ENCODE measurements at regions not wholly inside any gene's neighbourhood (a gene's known extent, or its start where the extent isn't known, plus 50 kb on each side); places are given as distances from the start of the nearest gene placed in this dataset.
A peak's percentile ranks its signal among the peaks of the same experiment; 100 is the strongest.

GRCh38 chr2:20139407-20140172, 85.3 kb downstream of the SDC1 start:
- H3K27me3 Mint-ChIP-seq, result peaks cover 24% of the 10 kb centered on the region
- ATAC-seq (no peak), DNase-seq (no peak)
- H3K9me3 ChIP-seq (ENCODE audit: control insufficient read depth, low read length, poor library complexity, severe bottlenecking), result no peaks in the 10 kb centered on the region
- no peak overlapping the region for H3K4me3 Mint-ChIP-seq
- H3K36me3 Mint-ChIP-seq (ENCODE audit: low read depth), result no peaks in the 10 kb centered on the region
- H3K27ac Mint-ChIP-seq, result peak overlapping the region; percentile 67
- H3K4me1 Mint-ChIP-seq, result peaks cover 3% of the 10 kb centered on the region

DNA sequence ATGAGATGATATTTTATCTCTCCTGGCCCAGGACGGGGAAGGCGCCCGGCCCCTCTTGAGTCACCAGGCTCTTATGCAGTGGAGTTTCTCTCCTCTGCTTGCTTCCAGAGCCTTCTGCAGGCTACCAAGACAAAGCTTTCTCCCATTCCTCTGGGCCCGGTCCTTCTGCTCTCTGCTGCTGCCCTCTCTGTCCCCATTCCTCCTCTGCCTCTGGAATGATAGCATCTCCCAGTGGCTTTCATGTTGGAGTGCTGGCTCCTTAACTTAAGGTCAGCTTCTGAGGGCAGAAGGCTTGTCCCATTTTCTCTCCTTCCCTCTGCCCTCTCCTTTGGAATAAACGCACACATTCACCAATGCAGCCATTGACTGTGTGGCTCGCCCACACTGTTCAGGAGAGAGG, 86.2 kb downstream of the SDC1 start:
- H3K27ac Mint-ChIP-seq, result peak overlapping the region; percentile 67
- no peaks in the 10 kb centered on the region for H3K36me3 Mint-ChIP-seq (ENCODE audit: low read depth)
- no peak for ATAC-seq
- no peak overlapping the region for H3K4me3 Mint-ChIP-seq
- H3K9me3 ChIP-seq (ENCODE audit: control insufficient read depth, low read length, poor library complexity, severe bottlenecking), result no peaks in the 10 kb centered on the region
- H3K4me1 Mint-ChIP-seq, result peaks cover 3% of the 10 kb centered on the region
- H3K27me3 Mint-ChIP-seq, result peaks cover 22% of the 10 kb centered on the region
- no peak for DNase-seq

- Mint-ChIP-seq H3K27me3 (peaks cover 21% of the 10 kb centered on the region), H3K36me3 (ENCODE audit: low read depth) (no peaks in the 10 kb centered on the region), H3K4me3 (no peak overlapping the region), H3K27ac (no peak overlapping the region), H3K4me1 (peaks cover 3% of the 10 kb centered on the region)
- DNase-seq (no peak), ATAC-seq (no peak)
- H3K9me3 ChIP-seq (ENCODE audit: control insufficient read depth, low read length, poor library complexity, severe bottlenecking), result no peaks in the 10 kb centered on the region
Measured at GRCh38 chr2:20137884-20138283, 86.5 kb upstream of the LAPTM4A start.

GRCh38 chr2:20137131-20137571, 85.7 kb upstream of the LAPTM4A start:
- no peaks in the 10 kb centered on the region for H3K9me3 ChIP-seq (ENCODE audit: control insufficient read depth, low read length, poor library complexity, severe bottlenecking)
- Mint-ChIP-seq H3K4me1 (peaks cover 5% of the 10 kb centered on the region), H3K27ac (no peak overlapping the region), H3K4me3 (no peak overlapping the region), H3K36me3 (ENCODE audit: low read depth) (no peaks in the 10 kb centered on the region), H3K27me3 (peaks cover 26% of the 10 kb centered on the region)
- DNase-seq, result no peak
- ATAC-seq, result no peak

DNA sequence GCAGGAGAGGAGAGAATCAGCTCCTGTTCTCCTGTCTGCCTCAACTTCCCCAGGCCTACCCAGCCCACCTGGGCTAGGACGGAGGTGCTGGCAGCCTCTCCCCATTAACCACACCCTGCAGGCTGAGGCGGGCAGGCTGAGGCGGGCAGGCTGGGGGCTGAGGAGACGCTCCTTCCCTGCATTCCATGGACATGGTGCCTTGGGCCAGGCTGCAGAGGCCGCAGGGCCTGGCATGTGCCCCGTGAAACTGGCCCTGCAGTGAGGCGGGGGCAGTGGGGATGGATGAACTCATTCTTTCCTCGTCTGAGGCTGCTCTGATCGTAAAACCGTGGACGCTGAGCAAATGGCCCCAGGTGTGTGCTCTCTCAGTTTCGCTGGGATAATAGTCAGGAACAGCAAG, 84.7 kb upstream of the LAPTM4A start:
- Mint-ChIP-seq H3K27ac (no peak overlapping the region), H3K36me3 (ENCODE audit: low read depth) (no peaks in the 10 kb centered on the region), H3K4me1 (peaks cover 5% of the 10 kb centered on the region), H3K27me3 (peaks cover 35% of the 10 kb centered on the region), H3K4me3 (no peak overlapping the region)
- H3K9me3 ChIP-seq (ENCODE audit: control insufficient read depth, low read length, poor library complexity, severe bottlenecking), result no peaks in the 10 kb centered on the region
- DNase-seq, result no peak
- ATAC-seq, result no peak

GRCh38 chr2:20135631-20136050, 84.2 kb upstream of the LAPTM4A start:
- H3K9me3 ChIP-seq (ENCODE audit: control insufficient read depth, low read length, poor library complexity, severe bottlenecking), result no peaks in the 10 kb centered on the region
- H3K4me1 Mint-ChIP-seq, result peaks cover 5% of the 10 kb centered on the region
- ATAC-seq (no peak), DNase-seq (no peak)
- H3K4me3 Mint-ChIP-seq, result no peak overlapping the region
- peaks cover 40% of the 10 kb centered on the region for H3K27me3 Mint-ChIP-seq
- H3K27ac Mint-ChIP-seq, result no peak overlapping the region
- no peaks in the 10 kb centered on the region for H3K36me3 Mint-ChIP-seq (ENCODE audit: low read depth)

DNA sequence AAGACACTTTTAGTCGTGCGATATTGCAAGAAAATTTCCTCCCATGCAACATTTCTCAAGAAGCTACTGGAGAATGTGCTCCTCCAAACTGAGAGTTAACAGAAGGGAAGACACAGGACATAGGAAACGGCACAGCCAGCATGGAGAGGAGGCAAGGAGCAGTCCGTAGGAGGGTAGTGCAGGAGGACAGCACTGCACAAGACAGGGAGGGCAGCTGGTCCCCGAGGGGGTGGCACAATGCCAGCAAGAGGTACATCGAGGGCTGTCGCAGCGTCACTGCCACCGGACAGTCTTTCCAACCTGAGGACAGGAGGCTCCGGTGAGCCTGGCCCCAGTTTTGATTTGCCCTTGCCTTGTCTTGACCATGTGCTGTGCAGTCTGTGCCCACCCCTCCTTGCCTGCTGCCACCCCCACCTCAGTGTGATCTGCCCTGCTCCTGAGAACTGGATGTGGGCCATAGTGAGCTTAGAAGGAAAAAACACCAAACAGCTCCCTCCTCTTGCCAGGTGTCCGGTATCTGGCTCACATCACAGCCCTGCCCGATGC, 81.6 kb upstream of the LAPTM4A start:
- no peak overlapping the region for H3K27ac Mint-ChIP-seq
- no peak for DNase-seq
- H3K9me3 ChIP-seq (ENCODE audit: control insufficient read depth, low read length, poor library complexity, severe bottlenecking), result no peaks in the 10 kb centered on the region
- H3K36me3 Mint-ChIP-seq (ENCODE audit: low read depth), result no peaks in the 10 kb centered on the region
- peaks cover 2% of the 10 kb centered on the region for H3K4me1 Mint-ChIP-seq
- no peak overlapping the region for H3K4me3 Mint-ChIP-seq
- H3K27me3 Mint-ChIP-seq, result peaks cover 57% of the 10 kb centered on the region
- no peak for ATAC-seq

DNA sequence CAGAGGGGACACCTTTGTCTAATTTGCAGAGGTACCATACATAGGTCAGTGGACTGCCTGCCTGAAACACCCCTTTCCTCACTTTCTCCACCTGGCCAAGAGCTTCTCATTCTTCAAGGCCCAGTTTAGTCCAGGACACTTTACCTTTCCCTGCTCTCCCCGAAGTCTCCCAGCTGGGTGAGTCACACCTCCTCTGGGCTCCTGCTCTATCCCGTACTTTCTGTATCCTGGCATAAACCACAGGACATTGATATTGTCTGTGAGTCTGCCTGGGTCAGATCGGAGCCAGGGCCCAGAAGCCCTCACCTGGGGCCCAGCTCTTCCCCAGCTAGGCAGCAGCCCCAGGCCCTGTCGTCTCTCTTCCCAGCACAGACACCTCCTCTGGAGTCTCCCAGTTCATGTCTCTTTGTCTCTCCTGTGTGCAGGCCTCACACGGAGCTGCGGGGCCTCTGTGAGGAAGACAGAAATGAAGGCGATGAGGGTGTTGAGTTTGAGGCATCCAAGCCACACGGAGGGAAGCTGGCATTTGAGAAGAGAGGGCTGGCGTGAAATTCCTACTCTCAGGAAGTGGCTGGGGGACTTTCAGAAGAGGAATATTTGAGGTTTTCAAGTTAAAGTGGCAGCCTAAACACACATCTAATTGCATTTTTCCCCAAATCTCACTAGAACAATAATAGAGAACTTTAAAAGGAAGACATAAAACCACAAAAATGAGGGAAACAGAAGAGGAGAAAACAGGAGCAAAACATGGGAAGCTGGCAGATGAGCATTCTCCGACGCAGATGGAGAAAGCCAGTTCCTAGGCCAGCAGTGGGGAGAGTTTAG, 79.6 kb upstream of the LAPTM4A start:
- peaks cover 55% of the 10 kb centered on the region for H3K27me3 Mint-ChIP-seq
- DNase-seq (no peak), ATAC-seq (no peak)
- no peak overlapping the region for H3K27ac Mint-ChIP-seq
- H3K36me3 Mint-ChIP-seq (ENCODE audit: low read depth), result no peaks in the 10 kb centered on the region
- H3K4me3 Mint-ChIP-seq, result no peak overlapping the region
- H3K4me1 Mint-ChIP-seq, result peaks cover 2% of the 10 kb centered on the region
- no peaks in the 10 kb centered on the region for H3K9me3 ChIP-seq (ENCODE audit: control insufficient read depth, low read length, poor library complexity, severe bottlenecking)

DNA sequence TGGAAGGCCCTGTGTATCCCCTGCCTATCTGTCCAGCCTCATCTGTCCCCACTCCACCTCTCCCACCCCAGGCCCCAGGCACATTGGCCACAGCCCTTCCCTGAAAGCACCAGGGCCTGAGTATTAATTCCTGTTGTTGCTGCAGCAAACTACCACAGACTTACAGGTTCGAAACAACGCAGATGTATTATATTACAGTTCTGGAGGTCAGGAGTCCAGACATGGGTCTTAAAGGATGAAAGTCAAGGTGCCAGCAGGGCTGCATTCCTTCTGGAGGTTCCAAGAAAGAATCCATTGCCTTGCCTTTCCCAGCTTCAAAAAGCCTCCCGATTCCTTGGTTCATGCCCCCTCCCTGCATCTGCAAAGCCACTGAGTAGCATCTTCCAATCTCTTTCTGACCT, 78.7 kb upstream of the LAPTM4A start:
- Mint-ChIP-seq H3K4me1 (peaks cover 2% of the 10 kb centered on the region), H3K4me3 (no peak overlapping the region), H3K27ac (no peak overlapping the region), H3K27me3 (peaks cover 55% of the 10 kb centered on the region), H3K36me3 (ENCODE audit: low read depth) (no peaks in the 10 kb centered on the region)
- H3K9me3 ChIP-seq (ENCODE audit: control insufficient read depth, low read length, poor library complexity, severe bottlenecking), result no peaks in the 10 kb centered on the region
- ATAC-seq (no peak), DNase-seq (no peak)

- H3K4me3 Mint-ChIP-seq, result no peak overlapping the region
- H3K27me3 Mint-ChIP-seq, result peaks cover 55% of the 10 kb centered on the region
- no peaks in the 10 kb centered on the region for H3K36me3 Mint-ChIP-seq (ENCODE audit: low read depth)
- peaks cover 2% of the 10 kb centered on the region for H3K4me1 Mint-ChIP-seq
- H3K27ac Mint-ChIP-seq, result no peak overlapping the region
- no peak for DNase-seq
- ATAC-seq, result no peak
- H3K9me3 ChIP-seq (ENCODE audit: control insufficient read depth, low read length, poor library complexity, severe bottlenecking), result no peaks in the 10 kb centered on the region
Measured at GRCh38 chr2:20129331-20130159, 78.1 kb upstream of the LAPTM4A start.

GRCh38 chr2:20128506-20129330, 77.3 kb upstream of the LAPTM4A start:
- H3K9me3 ChIP-seq (ENCODE audit: control insufficient read depth, low read length, poor library complexity, severe bottlenecking), result no peaks in the 10 kb centered on the region
- ATAC-seq (no peak), DNase-seq (no peak)
- Mint-ChIP-seq H3K4me3 (no peak overlapping the region), H3K36me3 (ENCODE audit: low read depth) (no peaks in the 10 kb centered on the region), H3K4me1 (peaks cover 2% of the 10 kb centered on the region), H3K27me3 (peaks cover 50% of the 10 kb centered on the region), H3K27ac (no peak overlapping the region)

- no peak overlapping the region for H3K27ac Mint-ChIP-seq
- no peak for ATAC-seq
- no peak for DNase-seq
- no peaks in the 10 kb centered on the region for H3K36me3 Mint-ChIP-seq (ENCODE audit: low read depth)
- peaks cover 39% of the 10 kb centered on the region for H3K27me3 Mint-ChIP-seq
- peaks cover 4% of the 10 kb centered on the region for H3K4me1 Mint-ChIP-seq
- no peaks in the 10 kb centered on the region for H3K9me3 ChIP-seq (ENCODE audit: control insufficient read depth, low read length, poor library complexity, severe bottlenecking)
- no peak overlapping the region for H3K4me3 Mint-ChIP-seq
Measured at GRCh38 chr2:20126469-20126868, 75.0 kb upstream of the LAPTM4A start.

Measured in T-helper 17 cell (primary cell).